Stimulated activated naive B cell treated with anti-CD40 and anti-IgM and Interleukin-4, amounts not matched to agents 10 μg/mL and 1 μg/mL and 100 μg/mL, for 72 hours (primary cell): ENCODE measurements at regions not wholly inside any gene's neighbourhood (a gene's known extent, or its start where the extent isn't known, plus 50 kb on each side); places are given as distances from the start of the nearest gene placed in this dataset.
"Not testable (repeated sequence)": the region's sequence is repeated elsewhere in the genome, so short reads cannot be mapped to it uniquely, and the experiment has no call there.

Source experiments
- ATAC-seq, 2 donors: fragments of 150-1000 bp; cut with Tn5 transposase; replicated peaks; 2 replicates each; pipeline ENCODE4 v1.10.0; 2021; ENCODE audit warnings: moderate library complexity in 1 of 2
- DNase-seq: peaks from one replicate; pipeline ENCODE4 v3.0.0; 2021
- H3K27ac Mint-ChIP-seq: one replicate; pipeline ENCODE4 v1.8.0; 2022; ENCODE audit warnings: mild to moderate bottlenecking, mixed read lengths
- H3K27me3 Mint-ChIP-seq, 2 donors: one replicate each; pipeline ENCODE4 v1.8.0; 2022; ENCODE audit warnings: mixed read lengths in 2 of 2
- H3K36me3 Mint-ChIP-seq, 2 donors: one replicate each; pipeline ENCODE4 v1.8.0; 2022; ENCODE audit warnings: mixed read lengths in 2 of 2, mild to moderate bottlenecking in 1 of 2
- H3K4me1 Mint-ChIP-seq, 2 donors: one replicate each; pipeline ENCODE4 v1.8.0; 2022; ENCODE audit warnings: mixed read lengths in 2 of 2, mild to moderate bottlenecking in 1 of 2
- H3K4me3 Mint-ChIP-seq, 2 donors: one replicate each; pipeline ENCODE4 v1.8.0; 2022; ENCODE audit warnings: mild to moderate bottlenecking in 2 of 2, mixed read lengths in 2 of 2, moderate library complexity in 1 of 2
- H3K9me3 Mint-ChIP-seq, 2 donors: one replicate each; pipeline ENCODE4 v1.8.0; 2022; ENCODE audit warnings: mixed read lengths in 2 of 2, mild to moderate bottlenecking in 1 of 2

GRCh38 chr12:7591531-7591930 lies 74.2 kb downstream of the APOBEC1 start:
- ATAC-seq (no peak), DNase-seq (no peak)
- H3K27me3 Mint-ChIP-seq = peaks cover 23 to 24% of the 10 kb centered on the region in 2 donors
- H3K27ac Mint-ChIP-seq = no peak overlapping the region
- H3K4me1 Mint-ChIP-seq = peaks cover 4 to 8% of the 10 kb centered on the region in 2 donors
- H3K36me3 Mint-ChIP-seq = peaks cover 0 to 3% of the 10 kb centered on the region in 2 donors
- H3K4me3 Mint-ChIP-seq = no peak overlapping the region
- H3K9me3 Mint-ChIP-seq = peaks cover 0 to 6% of the 10 kb centered on the region in 2 donors

GRCh38 chr12:7590085-7590484 lies 75.6 kb downstream of the APOBEC1 start:
- ATAC-seq, H3K4me1 Mint-ChIP-seq, DNase-seq, H3K27ac Mint-ChIP-seq, H3K9me3 Mint-ChIP-seq, H3K36me3 Mint-ChIP-seq, H3K4me3 Mint-ChIP-seq: not testable (repeated sequence)
- peaks cover 23 to 33% of the 10 kb centered on the region in 2 donors for H3K27me3 Mint-ChIP-seq

GRCh38 chr12:7588742-7589329 lies 76.9 kb downstream of the APOBEC1 start:
- H3K4me1 Mint-ChIP-seq, H3K36me3 Mint-ChIP-seq, H3K27ac Mint-ChIP-seq, H3K4me3 Mint-ChIP-seq, H3K9me3 Mint-ChIP-seq: not testable (repeated sequence)
- H3K27me3 Mint-ChIP-seq = peaks cover 35 to 46% of the 10 kb centered on the region in 2 donors
- DNase-seq (peak; percentile 20), ATAC-seq (peak in 1 of 2 donors; percentile 57)

- not testable (repeated sequence) for H3K27ac Mint-ChIP-seq, DNase-seq, ATAC-seq, H3K4me3 Mint-ChIP-seq
- H3K9me3 Mint-ChIP-seq = peaks cover 6 to 19% of the 10 kb centered on the region in 2 donors
- H3K36me3 Mint-ChIP-seq = peaks cover 6 to 15% of the 10 kb centered on the region in 2 donors
- H3K27me3 Mint-ChIP-seq = peaks cover 30 to 41% of the 10 kb centered on the region in 2 donors
- peaks cover 8 to 17% of the 10 kb centered on the region in 2 donors for H3K4me1 Mint-ChIP-seq
Measured at GRCh38 chr12:7584137-7584536, 80.6 kb upstream of the CD163 start.

- Mint-ChIP-seq H3K27me3 (peaks cover 30 to 39% of the 10 kb centered on the region in 2 donors), H3K4me3 (no peak overlapping the region), H3K9me3 (peaks cover 6 to 18% of the 10 kb centered on the region in 2 donors), H3K4me1 (peaks cover 4 to 13% of the 10 kb centered on the region in 2 donors), H3K36me3 (peaks cover 6 to 12% of the 10 kb centered on the region in 2 donors), H3K27ac (no peak overlapping the region)
- ATAC-seq = no peak
- DNase-seq = no peak
Measured at GRCh38 chr12:7583471-7583870, 79.9 kb upstream of the CD163 start.

GRCh38 chr12:7582796-7583195 lies 79.2 kb upstream of the CD163 start:
- Mint-ChIP-seq H3K36me3 (peaks cover 6 to 12% of the 10 kb centered on the region in 2 donors), H3K27ac (no peak overlapping the region)
- DNase-seq = no peak

GRCh38 chr12:7581625-7582024 lies 78.0 kb upstream of the CD163 start:
- no peak overlapping the region for H3K4me3 Mint-ChIP-seq
- ATAC-seq (peak; percentile 72 to 75), DNase-seq (no peak)
- no peak overlapping the region for H3K27ac Mint-ChIP-seq
- peaks cover 23 to 29% of the 10 kb centered on the region in 2 donors for H3K27me3 Mint-ChIP-seq
- peaks cover 6 to 12% of the 10 kb centered on the region in 2 donors for H3K36me3 Mint-ChIP-seq
- H3K4me1 Mint-ChIP-seq = peaks cover 4 to 9% of the 10 kb centered on the region in 2 donors
- peaks cover 6 to 15% of the 10 kb centered on the region in 2 donors for H3K9me3 Mint-ChIP-seq

More at GRCh38 chr12:7582796-7583195, 79.2 kb upstream of the CD163 start:
- Mint-ChIP-seq H3K27me3 (peaks cover 30 to 36% of the 10 kb centered on the region in 2 donors), H3K4me3 (no peak overlapping the region), H3K9me3 (peaks cover 6 to 16% of the 10 kb centered on the region in 2 donors), H3K4me1 (peaks cover 4 to 9% of the 10 kb centered on the region in 2 donors)
- ATAC-seq = no peak

GRCh38 chr12:7581046-7581445 lies 77.5 kb upstream of the CD163 start:
- H3K9me3 Mint-ChIP-seq = peaks cover 6 to 15% of the 10 kb centered on the region in 2 donors
- no peak for ATAC-seq
- no peak for DNase-seq
- H3K4me1 Mint-ChIP-seq = peaks cover 4 to 9% of the 10 kb centered on the region in 2 donors
- peaks cover 6 to 12% of the 10 kb centered on the region in 2 donors for H3K36me3 Mint-ChIP-seq
- no peak overlapping the region for H3K27ac Mint-ChIP-seq
- H3K4me3 Mint-ChIP-seq = no peak overlapping the region
- peaks cover 21 to 23% of the 10 kb centered on the region in 2 donors for H3K27me3 Mint-ChIP-seq

- Mint-ChIP-seq H3K4me3 (no peak overlapping the region), H3K27me3 (peaks cover 12 to 22% of the 10 kb centered on the region in 2 donors), H3K4me1 (no peaks in the 10 kb centered on the region), H3K36me3 (no peaks in the 10 kb centered on the region), H3K27ac (no peak overlapping the region), H3K9me3 (peaks cover 0 to 7% of the 10 kb centered on the region in 2 donors)
- DNase-seq (no peak), ATAC-seq (no peak)
Measured at GRCh38 chr12:7571257-7571656, 67.7 kb upstream of the CD163 start.

- Mint-ChIP-seq H3K4me3 (no peak overlapping the region), H3K27ac (no peak overlapping the region), H3K4me1 (peaks cover 0 to 6% of the 10 kb centered on the region in 2 donors), H3K9me3 (no peaks in the 10 kb centered on the region), H3K36me3 (no peaks in the 10 kb centered on the region), H3K27me3 (peaks cover 0 to 12% of the 10 kb centered on the region in 2 donors)
- DNase-seq = no peak
- ATAC-seq = no peak
Measured at GRCh38 chr12:7557227-7557626, 53.6 kb upstream of the CD163 start.

- peaks cover 0 to 4% of the 10 kb centered on the region in 2 donors for H3K36me3 Mint-ChIP-seq
- H3K27ac Mint-ChIP-seq = no peak overlapping the region
- H3K9me3 Mint-ChIP-seq = peaks cover 9 to 10% of the 10 kb centered on the region in 2 donors
- H3K4me3 Mint-ChIP-seq = no peak overlapping the region
- ATAC-seq (no peak), DNase-seq (no peak)
- peaks cover 6 to 11% of the 10 kb centered on the region in 2 donors for H3K27me3 Mint-ChIP-seq
- peaks cover 0 to 6% of the 10 kb centered on the region in 2 donors for H3K4me1 Mint-ChIP-seq
Measured at GRCh38 chr12:7555752-7556151, 52.2 kb upstream of the CD163 start.

- not testable (repeated sequence) for H3K4me3 Mint-ChIP-seq, ATAC-seq
- peaks cover 6 to 11% of the 10 kb centered on the region in 2 donors for H3K27me3 Mint-ChIP-seq
Measured at GRCh38 chr12:7554831-7555230, 51.3 kb upstream of the CD163 start.

More at GRCh38 chr12:7554831-7555230, 51.3 kb upstream of the CD163 start:
- DNase-seq, H3K4me1 Mint-ChIP-seq, H3K27ac Mint-ChIP-seq, H3K36me3 Mint-ChIP-seq: not testable (repeated sequence)
- H3K9me3 Mint-ChIP-seq = peaks cover 10 to 11% of the 10 kb centered on the region in 2 donors
